ENCODE measurements at regions not wholly inside any gene's neighbourhood (a gene's known extent, or its start where the extent isn't known, plus 50 kb on each side); places are given as distances from the start of the nearest gene placed in this dataset.

DNA sequence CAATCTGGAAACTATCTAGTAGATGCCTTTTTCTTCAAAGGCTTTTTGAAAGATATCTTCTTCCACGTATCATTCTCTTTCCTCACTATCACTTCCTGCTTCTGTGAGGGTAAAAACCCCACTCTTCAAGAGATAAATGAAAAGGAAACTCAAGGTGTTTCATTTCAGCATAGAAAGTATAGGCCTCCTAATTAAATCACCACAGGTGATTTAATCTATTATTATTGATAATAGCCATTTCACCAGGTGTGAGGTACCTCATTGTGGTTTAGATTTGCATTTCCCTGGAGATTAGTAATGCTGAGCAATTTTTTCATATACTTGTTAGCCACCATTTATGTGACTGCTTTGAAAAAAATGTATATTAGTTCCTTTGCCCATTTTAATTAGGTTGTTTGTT, 92.0 kb upstream of the EMCN start:
- no peak for TF ChIP-seq YY1 (IDR thresholded peaks at IDR 0.05; ENCODE audit: insufficient read depth, insufficient read length)
- TF ChIP-seq SUZ12 (IDR thresholded peaks at IDR 0.05; ENCODE audit: extremely low read depth, insufficient read depth, insufficient read length): no peak
- TF ChIP-seq ZNF274 (IDR thresholded peaks at IDR 0.05; ENCODE audit: low read depth, low read length): no peak

All from NT2/D1 (cell line).